Neural progenitor cell (in vitro differentiated cells): ENCODE measurements at regions not wholly inside any gene's neighbourhood (a gene's known extent, or its start where the extent isn't known, plus 50 kb on each side); places are given as distances from the start of the nearest gene placed in this dataset.

Experiments used
- DNase-seq: peaks from one replicate; pipeline ENCODE4 v3.0.0-alpha.2; 2016; ENCODE audit warnings: low spot score
- H2AFZ ChIP-seq: fragments of 200-600 bp; sonication (generic); replicated peaks from 2 replicates; pipeline ENCODE4 v1.6.1; 2016; ENCODE audit warnings: antibody characterized with exemption
- H3F3A ChIP-seq: fragments of 200-600 bp; sonication (generic); 2 replicates; pipeline ENCODE4 v1.6.1; 2016; ENCODE audit warnings: antibody characterized with exemption, low read depth
- H3K27ac ChIP-seq: fragments of 200-600 bp; sonication (generic); 2 replicates; pipeline ENCODE4 v1.5.1; 2016; ENCODE audit warnings: mild to moderate bottlenecking
- H3K27me3 ChIP-seq: fragments of 200-600 bp; sonication (generic); 2 replicates; pipeline ENCODE4 v1.6.1; 2016; ENCODE audit warnings: mild to moderate bottlenecking, moderate library complexity
- H3K36me3 ChIP-seq: fragments of 200-600 bp; sonication (generic); 2 replicates; pipeline ENCODE4 v1.5.1; 2016
- H3K4me1 ChIP-seq: fragments of 200-600 bp; sonication (generic); 2 replicates; pipeline ENCODE4 v1.6.1; 2016; ENCODE audit warnings: mixed run types
- H3K4me2 ChIP-seq: fragments of 200-600 bp; sonication (generic); 2 replicates; pipeline ENCODE4 v1.6.1; 2016
- H3K4me3 ChIP-seq: fragments of 200-600 bp; sonication (generic); 2 replicates; pipeline ENCODE4 v1.5.1; 2016
- H3K79me2 ChIP-seq: fragments of 200-600 bp; sonication (generic); 2 replicates; pipeline ENCODE4 v1.6.1; 2016; ENCODE audit warnings: low read depth
- H3K9ac ChIP-seq: fragments of 200-600 bp; sonication (generic); 2 replicates; pipeline ENCODE4 v1.6.1; 2016
- H3K9me3 ChIP-seq: fragments of 200-600 bp; sonication (generic); 2 replicates; pipeline ENCODE4 v1.5.1; 2016; ENCODE audit warnings: low read depth
- H4K20me1 ChIP-seq: fragments of 200-600 bp; sonication (generic); 2 replicates; pipeline ENCODE4 v1.6.1; 2016; ENCODE audit warnings: low read depth
- H3K27ac Mint-ChIP-seq: 3 replicates; pipeline ENCODE4 v1.8.0; 2021; ENCODE audit warnings: mixed read lengths
- H3K27me3 Mint-ChIP-seq: 2 replicates; pipeline ENCODE4 v1.8.0; 2022; ENCODE audit warnings: low read depth, mild to moderate bottlenecking, inconsistent platforms, moderate library complexity, mixed read lengths; ENCODE audit not compliant: insufficient read depth
- H3K36me3 Mint-ChIP-seq: 3 replicates; pipeline ENCODE4 v1.8.0; 2021; ENCODE audit warnings: mixed read lengths
- H3K4me1 Mint-ChIP-seq: 3 replicates; pipeline ENCODE4 v1.8.0; 2021; ENCODE audit warnings: mixed read lengths
- H3K4me3 Mint-ChIP-seq: 3 replicates; pipeline ENCODE4 v1.8.0; 2021; ENCODE audit warnings: mild to moderate bottlenecking, moderate library complexity, mixed read lengths
- H3K9me3 Mint-ChIP-seq: 3 replicates; pipeline ENCODE4 v1.8.0; 2020; ENCODE audit warnings: mixed read lengths
- CTCF ChIP-seq: fragments of 200-600 bp; sonication (generic); IDR thresholded peaks from 2 replicates; pipeline ENCODE4 v1.5.1; 2017; ENCODE audit warnings: antibody characterized with exemption, mild to moderate bottlenecking
- EZH2 ChIP-seq: fragments of 200-600 bp; sonication (generic); IDR thresholded peaks from 2 replicates; pipeline ENCODE4 v1.6.1; 2017; ENCODE audit warnings: antibody characterized with exemption, mild to moderate bottlenecking, moderate library complexity
- EZH2phosphoT487 ChIP-seq: fragments of 200-600 bp; sonication (generic); IDR thresholded peaks from 2 replicates; pipeline ENCODE4 v1.6.1; 2017; ENCODE audit warnings: antibody characterized with exemption

- Histone ChIP-seq H3K36me3 (no peaks in the 10 kb centered on the region), H3K9me3 (no peaks in the 10 kb centered on the region), H3K9ac (no peak overlapping the region), H4K20me1 (no peaks in the 10 kb centered on the region), H3K27ac (no peak overlapping the region), H3F3A (no peaks in the 10 kb centered on the region), H3K4me3 (no peak overlapping the region), H3K79me2 (no peaks in the 10 kb centered on the region), H3K4me1 (no peaks in the 10 kb centered on the region), H2AFZ (no peak overlapping the region), H3K27me3 (no peaks in the 10 kb centered on the region), H3K4me2 (no peak overlapping the region)
- Mint-ChIP-seq H3K27me3 (no peaks in the 10 kb centered on the region), H3K9me3 (no peaks in the 10 kb centered on the region), H3K4me3 (no peak overlapping the region), H3K27ac (no peak overlapping the region), H3K4me1 (peaks cover 20% of the 10 kb centered on the region), H3K36me3 (peaks cover under 1% of the 10 kb centered on the region)
- no peak for TF ChIP-seq CTCF
- no peak for TF ChIP-seq EZH2
- no peak for TF ChIP-seq EZH2phosphoT487
- no peak for DNase-seq
These were observed 571.0 kb upstream of the ARRDC3 start for GRCh38 chr5:91954136-91954535.

GRCh38 chr5:91950328-91950727, 567.2 kb upstream of the ARRDC3 start:
- Mint-ChIP-seq H3K4me1 (peaks cover 4% of the 10 kb centered on the region), H3K9me3 (no peaks in the 10 kb centered on the region), H3K27ac (no peak overlapping the region), H3K27me3 (no peaks in the 10 kb centered on the region), H3K4me3 (no peak overlapping the region), H3K36me3 (no peaks in the 10 kb centered on the region)
- Histone ChIP-seq H3K4me3 (no peak overlapping the region), H3K27me3 (no peaks in the 10 kb centered on the region), H3K9me3 (no peaks in the 10 kb centered on the region), H3K36me3 (no peaks in the 10 kb centered on the region), H2AFZ (no peak overlapping the region), H3K9ac (no peak overlapping the region), H4K20me1 (no peaks in the 10 kb centered on the region), H3K4me1 (no peaks in the 10 kb centered on the region), H3K4me2 (no peak overlapping the region), H3F3A (no peaks in the 10 kb centered on the region), H3K27ac (no peak overlapping the region), H3K79me2 (no peaks in the 10 kb centered on the region)
- no peak for TF ChIP-seq CTCF
- no peak for TF ChIP-seq EZH2
- TF ChIP-seq EZH2phosphoT487: no peak
- no peak for DNase-seq

GRCh38 chr5:91946870-91947269, 563.8 kb upstream of the ARRDC3 start:
- no peaks in the 10 kb centered on the region for H3K27me3 ChIP-seq
- Mint-ChIP-seq H3K4me3 (no peak overlapping the region), H3K27ac (no peak overlapping the region), H3K4me1 (no peaks in the 10 kb centered on the region), H3K36me3 (peaks cover 2% of the 10 kb centered on the region), H3K27me3 (no peaks in the 10 kb centered on the region), H3K9me3 (peaks cover 4% of the 10 kb centered on the region)
- no peak overlapping the region for H3K4me2 ChIP-seq
- H3K9me3 ChIP-seq: no peaks in the 10 kb centered on the region
- no peaks in the 10 kb centered on the region for H3F3A ChIP-seq
- DNase-seq: no peak
- H2AFZ ChIP-seq: no peak overlapping the region
- H3K9ac ChIP-seq: no peak overlapping the region
- no peaks in the 10 kb centered on the region for H3K79me2 ChIP-seq
- TF ChIP-seq EZH2phosphoT487: no peak
- TF ChIP-seq CTCF: no peak
- TF ChIP-seq EZH2: no peak
- H3K4me1 ChIP-seq: no peaks in the 10 kb centered on the region
- no peaks in the 10 kb centered on the region for H4K20me1 ChIP-seq
- H3K36me3 ChIP-seq: no peaks in the 10 kb centered on the region
- H3K27ac ChIP-seq: no peak overlapping the region
- no peak overlapping the region for H3K4me3 ChIP-seq

- peaks cover 5% of the 10 kb centered on the region for H3K27me3 Mint-ChIP-seq
- Histone ChIP-seq H3F3A (no peaks in the 10 kb centered on the region), H3K9me3 (no peaks in the 10 kb centered on the region), H3K9ac (no peak overlapping the region), H3K36me3 (no peaks in the 10 kb centered on the region), H4K20me1 (no peaks in the 10 kb centered on the region), H3K4me2 (no peak overlapping the region), H3K4me3 (no peak overlapping the region), H2AFZ (peak overlapping the region; percentile 88), H3K27me3 (no peaks in the 10 kb centered on the region), H3K4me1 (no peaks in the 10 kb centered on the region), H3K79me2 (no peaks in the 10 kb centered on the region), H3K27ac (no peak overlapping the region)
- H3K36me3 Mint-ChIP-seq: peaks cover 2% of the 10 kb centered on the region
- no peak overlapping the region for H3K4me3 Mint-ChIP-seq
- H3K9me3 Mint-ChIP-seq: peaks cover 4% of the 10 kb centered on the region
- TF ChIP-seq EZH2 (no peak), CTCF (no peak), EZH2phosphoT487 (no peak)
- no peak overlapping the region for H3K27ac Mint-ChIP-seq
- DNase-seq: no peak
- peaks cover 6% of the 10 kb centered on the region for H3K4me1 Mint-ChIP-seq
These were observed 558.5 kb upstream of the ARRDC3 start for GRCh38 chr5:91941588-91941987.
